DMS153 (cell line): ENCODE measurements at regions not wholly inside any gene's neighbourhood (a gene's known extent, or its start where the extent isn't known, plus 50 kb on each side); places are given as distances from the start of the nearest gene placed in this dataset.
A peak's percentile ranks its signal among the peaks of the same experiment; 100 is the strongest.
"Not testable (repeated sequence)": the region's sequence is repeated elsewhere in the genome, so short reads cannot be mapped to it uniquely, and the experiment has no call there.

ENCODE experiments used
- DNase-seq: peaks from one replicate; lab custom pipeline; 2025; lab: John Stamatoyannopoulos, UW

DNA sequence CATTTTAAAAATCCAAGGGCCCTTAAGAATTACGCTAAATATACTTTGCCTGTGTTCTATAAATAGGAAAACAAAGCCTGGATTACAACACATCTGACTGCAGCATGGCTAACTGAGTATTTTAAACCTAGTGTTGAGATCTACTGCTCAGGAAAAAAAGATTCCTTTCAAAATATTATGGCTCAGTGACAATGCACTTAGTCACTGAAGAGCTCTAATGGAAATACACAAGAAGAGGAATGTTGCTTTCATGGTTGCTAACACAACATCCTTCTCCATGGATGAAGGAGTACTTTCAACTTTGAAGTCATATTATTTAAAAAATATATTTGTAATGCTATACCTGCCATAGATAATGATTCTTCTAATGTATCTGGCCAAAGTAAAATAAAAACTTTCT is 248.3 kb upstream of the NEGR1 start:
- DNase-seq: no peak

GRCh38 chr1:72526926-72527325 is 244.6 kb upstream of the NEGR1 start:
- DNase-seq: no peak

DNA sequence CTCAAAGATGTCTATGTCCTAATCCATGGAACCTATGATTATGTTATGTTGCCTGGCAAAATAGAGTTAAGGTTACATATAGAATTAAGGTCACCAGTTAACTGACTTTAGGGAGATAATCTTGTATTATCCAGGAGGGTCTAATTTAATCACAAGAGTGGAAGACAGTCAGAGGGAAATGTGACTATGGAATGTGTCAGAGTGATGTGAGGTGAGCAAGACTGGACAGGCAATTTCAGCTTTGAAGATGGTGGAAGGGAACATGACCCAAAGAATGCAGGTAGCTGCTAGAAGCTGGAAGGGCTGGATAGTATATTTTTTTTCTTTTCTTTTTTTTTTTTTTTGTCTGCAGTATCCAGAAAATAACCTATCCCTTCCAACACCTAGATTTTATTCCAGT is 241.7 kb upstream of the NEGR1 start:
- DNase-seq: no peak

GRCh38 chr1:72521659-72522058 is 239.3 kb upstream of the NEGR1 start:
- peak; percentile 13 for DNase-seq

DNA sequence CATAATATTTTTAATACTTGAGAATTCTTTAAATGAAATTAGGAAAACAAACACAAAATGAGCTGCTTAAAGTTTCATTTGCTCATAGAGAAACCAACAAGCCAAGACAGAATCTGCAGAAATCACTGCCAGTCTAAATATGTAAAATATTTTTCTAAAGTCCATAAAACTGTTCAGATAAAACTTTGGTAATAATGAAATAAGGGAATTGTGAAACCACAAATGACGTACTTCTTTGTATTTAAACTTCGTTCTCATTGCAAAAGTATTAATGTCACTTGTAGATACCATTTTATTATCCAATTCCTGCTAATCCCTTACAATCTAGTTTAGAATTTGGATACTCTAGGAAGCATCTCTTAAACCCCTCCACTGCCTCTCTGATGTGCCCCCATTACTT is 234.5 kb upstream of the NEGR1 start:
- no peak for DNase-seq

- no peak for DNase-seq
These were observed 233.9 kb upstream of the NEGR1 start for GRCh38 chr1:72516264-72516663.

- no peak for DNase-seq
These were observed 216.0 kb upstream of the NEGR1 start for GRCh38 chr1:72498371-72498770.

GRCh38 chr1:72489801-72490200 is 207.5 kb upstream of the NEGR1 start:
- no peak for DNase-seq

DNA sequence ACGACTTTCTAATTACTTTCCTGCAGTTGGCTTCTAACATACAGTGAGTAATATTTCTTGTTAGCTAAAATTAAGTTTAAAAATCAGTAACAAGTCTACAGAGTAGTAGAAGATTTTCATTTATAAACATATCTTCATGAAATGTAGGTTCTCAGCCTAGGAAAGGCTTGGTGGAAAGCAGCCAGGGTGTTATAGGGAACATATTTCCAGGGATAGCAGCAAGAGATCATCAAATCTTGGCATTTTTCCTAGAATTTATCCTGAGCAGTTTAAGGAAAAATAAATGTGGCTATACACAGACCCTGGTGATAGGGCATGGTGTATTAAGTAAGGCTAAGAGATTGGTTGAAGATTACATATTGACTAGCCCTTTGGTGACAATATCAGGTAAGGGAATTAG is 203.5 kb upstream of the NEGR1 start:
- DNase-seq: no peak

DNA sequence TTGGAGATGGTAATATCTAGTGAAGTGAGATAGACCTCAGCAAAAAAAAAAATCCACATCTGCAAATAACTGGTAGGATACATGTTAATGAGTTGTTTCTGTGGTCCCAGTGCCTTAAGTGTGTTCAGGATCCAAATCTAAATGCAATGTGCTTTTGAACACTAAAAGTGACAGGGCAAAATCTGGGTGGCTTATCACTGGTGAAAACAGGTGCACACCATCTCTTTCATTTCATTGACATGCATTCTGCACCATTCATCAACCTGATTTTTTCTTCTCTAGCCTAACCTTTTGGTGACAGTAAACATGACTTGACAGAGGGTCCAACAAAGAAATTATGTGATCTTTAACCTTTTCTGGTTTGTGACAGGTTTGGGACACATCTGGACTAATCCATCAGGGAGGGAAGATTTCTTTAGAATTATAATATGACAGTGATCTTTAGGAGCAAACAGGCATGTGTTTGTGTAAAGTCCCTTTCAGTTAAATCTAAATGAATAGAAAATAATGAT is 201.6 kb upstream of the NEGR1 start:
- no peak for DNase-seq

- no peak for DNase-seq
These were observed 200.5 kb upstream of the NEGR1 start for GRCh38 chr1:72482736-72483413.

GRCh38 chr1:72481420-72481970 is 199.2 kb upstream of the NEGR1 start:
- DNase-seq: peak; percentile 44

GRCh38 chr1:72466376-72466775 is 184.0 kb upstream of the NEGR1 start:
- DNase-seq: no peak

GRCh38 chr1:72462186-72462905 is 180.0 kb upstream of the NEGR1 start:
- no peak for DNase-seq

DNA sequence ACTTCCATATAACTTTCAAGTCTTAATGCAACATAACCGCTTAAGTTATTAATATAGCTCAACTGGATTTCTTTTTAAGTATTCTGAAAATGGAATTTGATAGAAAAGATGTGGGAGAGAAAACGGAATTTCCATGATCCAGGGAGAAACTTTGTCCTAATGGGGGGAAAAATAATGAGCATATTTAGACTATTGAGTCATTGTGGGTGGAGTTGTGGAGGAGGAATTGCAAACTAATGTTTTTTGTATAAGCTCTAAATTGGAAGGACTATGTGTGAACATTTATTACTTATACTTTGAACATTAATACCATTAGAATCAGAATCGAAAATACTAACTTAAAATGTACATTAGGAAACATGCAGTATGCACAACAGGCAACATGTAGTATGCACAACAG is 159.9 kb upstream of the NEGR1 start:
- no peak for DNase-seq

GRCh38 chr1:72439036-72439435 is 156.7 kb upstream of the NEGR1 start:
- DNase-seq: no peak

- no peak for DNase-seq
These were observed 155.9 kb upstream of the NEGR1 start for GRCh38 chr1:72438270-72438669.

GRCh38 chr1:72435025-72435424 is 152.7 kb upstream of the NEGR1 start:
- no peak for DNase-seq

DNA sequence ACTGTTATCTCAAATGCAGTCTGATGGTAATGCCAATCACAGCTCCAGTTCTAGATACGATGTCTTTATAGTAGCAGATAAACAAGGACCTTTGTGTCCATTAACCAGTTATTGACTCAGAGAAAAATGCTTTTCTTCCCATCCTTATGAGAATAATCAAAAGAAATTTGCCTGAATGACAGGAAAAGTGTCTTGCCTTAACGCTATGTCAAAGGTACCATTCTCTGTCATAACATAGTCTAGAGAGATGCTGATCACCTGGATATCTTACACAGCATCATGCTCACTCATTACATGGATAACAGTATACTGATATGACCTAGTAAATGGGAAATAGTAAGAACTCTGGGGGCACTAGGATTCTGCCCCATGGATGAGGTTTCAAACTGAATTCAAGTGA is 151.7 kb upstream of the NEGR1 start:
- DNase-seq: no peak

- no peak for DNase-seq
These were observed 151.3 kb upstream of the NEGR1 start for GRCh38 chr1:72433591-72433990.

GRCh38 chr1:72432645-72433267 is 150.4 kb upstream of the NEGR1 start:
- DNase-seq: no peak

DNA sequence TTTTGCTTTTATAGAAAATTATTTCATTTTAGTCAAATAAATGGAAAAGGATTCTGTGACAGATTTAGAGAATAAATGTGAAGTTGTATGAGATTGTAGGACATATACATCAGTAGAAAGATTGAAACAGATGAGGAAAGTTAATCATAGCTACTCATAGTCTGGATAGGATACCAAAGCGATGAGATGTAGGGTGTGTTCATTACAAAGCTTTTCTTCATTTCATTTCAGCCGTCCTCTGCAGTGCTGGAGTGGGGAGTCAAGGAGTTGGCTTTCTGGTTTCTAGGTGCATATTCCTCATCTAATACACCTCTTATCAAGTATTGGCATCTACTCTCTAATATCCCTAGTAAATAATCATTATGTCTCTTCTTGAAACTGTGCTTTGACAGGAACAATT is 149.5 kb upstream of the NEGR1 start:
- DNase-seq: no peak

DNA sequence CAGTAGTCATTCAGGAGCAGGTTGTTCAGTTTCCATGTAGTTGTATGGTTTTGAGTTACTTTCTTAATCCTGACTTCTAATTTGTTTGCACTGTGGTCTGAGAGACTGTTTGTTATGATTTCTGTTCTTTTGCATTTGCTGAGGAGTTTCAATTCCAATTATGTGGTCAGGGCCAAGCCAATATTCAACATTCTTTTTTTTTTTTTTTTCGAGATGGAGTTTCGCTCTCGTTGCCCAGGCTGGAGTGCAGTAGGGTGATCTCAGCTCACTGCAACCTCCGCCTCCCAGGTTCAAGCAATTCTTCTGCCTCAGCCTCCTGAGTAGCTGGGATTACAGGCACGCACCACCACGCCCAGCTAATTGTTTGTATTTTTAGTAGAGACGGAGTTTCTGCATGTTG is 145.9 kb upstream of the NEGR1 start:
- DNase-seq: not testable (repeated sequence)
